PC-9 (cell line): ENCODE measurements at regions not wholly inside any gene's neighbourhood (a gene's known extent, or its start where the extent isn't known, plus 50 kb on each side); places are given as distances from the start of the nearest gene placed in this dataset.

Source experiments
- BruUV-seq: library from RNA; stranded (reverse); fragments of 400-500 nt; replicated peaks from 2 replicates; lab custom pipeline; 2021; lab: Mats Ljungman, UMichigan
- CTCF ChIA-PET: fragments of 300-600 bp; sonication (Branson Sonifier 250); formaldehyde crosslinking; loops from one replicate; lab custom pipeline; 2022; ENCODE audit warnings: antibody characterized with exemption; lab: Charles Lee
- POLR2A ChIA-PET: fragments of 300-600 bp; sonication (Branson Sonifier 250); formaldehyde crosslinking; loops from one replicate; lab custom pipeline; 2022; ENCODE audit warnings: antibody characterized with exemption; ENCODE audit not compliant: unreplicated experiment; lab: Charles Lee
- DNase-seq, 2 experiments: peaks; one replicate each; pipeline versions ENCODE4 v3.0.0 to v3.0.0-alpha.2; 2015 to 2022; ENCODE audit warnings: mixed read lengths in 1 of 2
- H2AFZ ChIP-seq: fragments of 200-600 bp; sonication (generic); 2 replicates; pipeline ENCODE4 v1.8.1; 2017; ENCODE audit warnings: antibody characterized with exemption
- H3F3A ChIP-seq: fragments of 200-600 bp; sonication (generic); 2 replicates; pipeline ENCODE4 v1.8.1; 2017; ENCODE audit warnings: antibody characterized with exemption, mild to moderate bottlenecking, low read depth; ENCODE audit not compliant: insufficient read depth
- H3K27ac ChIP-seq: fragments of 200-600 bp; sonication (generic); 2 replicates; pipeline ENCODE4 v1.6.1; 2016; ENCODE audit warnings: mixed run types
- H3K27me3 ChIP-seq: fragments of 200-600 bp; sonication (generic); 2 replicates; pipeline ENCODE4 v1.6.1; 2016; ENCODE audit warnings: low read depth, mixed run types; ENCODE audit not compliant: insufficient read depth
- H3K36me3 ChIP-seq: fragments of 200-600 bp; sonication (generic); 2 replicates; pipeline ENCODE4 v1.6.1; 2016; ENCODE audit warnings: low read depth, mixed run types
- H3K4me1 ChIP-seq: fragments of 200-600 bp; sonication (generic); replicated peaks from 2 replicates; pipeline ENCODE4 v1.6.1; 2016; ENCODE audit warnings: mixed run types; ENCODE audit not compliant: insufficient read depth
- H3K4me2 ChIP-seq: fragments of 200-600 bp; sonication (generic); 2 replicates; pipeline ENCODE4 v1.6.1; 2017; ENCODE audit warnings: mixed run types
- H3K4me3 ChIP-seq: fragments of 200-600 bp; sonication (generic); 2 replicates; pipeline ENCODE4 v1.6.1; 2016; ENCODE audit warnings: mixed run types
- H3K79me2 ChIP-seq: fragments of 200-600 bp; sonication (generic); 2 replicates; pipeline ENCODE4 v1.6.1; 2017; ENCODE audit warnings: low read depth, mixed run types
- H3K9me2 ChIP-seq: fragments of 200-600 bp; sonication (generic); 2 replicates; pipeline ENCODE4 v1.8.1; 2017; ENCODE audit warnings: mild to moderate bottlenecking; ENCODE audit not compliant: insufficient read depth
- H3K9me3 ChIP-seq: fragments of 200-600 bp; sonication (generic); 2 replicates; pipeline ENCODE4 v1.8.1; 2016; ENCODE audit warnings: low read depth; ENCODE audit not compliant: insufficient read depth
- H4K20me1 ChIP-seq: fragments of 200-600 bp; sonication (generic); 2 replicates; pipeline ENCODE4 v1.8.1; 2017; ENCODE audit not compliant: insufficient read depth
- EZH2 ChIP-seq: fragments of 200-600 bp; sonication (generic); IDR thresholded peaks from 2 replicates; pipeline ENCODE4 v1.8.0; 2017; ENCODE audit warnings: antibody characterized with exemption, low read depth
- intact Hi-C: fragments of 100-400 bp; cut with micrococcal nuclease; formaldehyde crosslinking; loops from one replicate; pipeline ENCODE4 v1.10.0; 2022; ENCODE audit not compliant: unreplicated experiment
- TF ChIP-seq, protein P1 (sequence below): fragments of 200-600 bp; sonication (generic); conservative IDR thresholded peaks from 2 replicates; pipeline ENCODE4 v1.6.1; 2017; ENCODE audit warnings: mixed run types, antibody characterized with exemption, mild to moderate bottlenecking, moderate library complexity

DNA sequence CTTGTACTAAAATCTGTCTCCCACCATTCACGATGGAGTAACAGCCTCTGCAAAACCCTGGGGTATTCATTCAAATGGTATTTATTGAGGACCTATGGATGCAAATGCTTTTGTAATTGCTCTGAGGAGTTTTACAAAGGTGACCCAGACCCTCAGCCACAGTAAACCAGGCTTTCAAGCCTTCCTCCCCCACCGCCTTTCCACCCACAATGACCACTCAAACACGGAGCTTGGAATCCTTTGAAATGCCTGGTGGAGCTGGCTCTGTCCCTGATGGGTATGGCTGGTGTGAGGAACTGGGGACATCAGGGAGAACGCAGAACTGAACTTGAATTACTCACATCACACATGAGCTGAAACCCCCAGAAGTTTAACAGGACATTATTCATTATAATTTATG is 246.4 kb downstream of the CDH26 start:
- H3K4me3 ChIP-seq = no peak overlapping the region
- DNase-seq = no peak
- TF ChIP-seq EZH2 = no peak
- TF ChIP-seq, protein P1, sequence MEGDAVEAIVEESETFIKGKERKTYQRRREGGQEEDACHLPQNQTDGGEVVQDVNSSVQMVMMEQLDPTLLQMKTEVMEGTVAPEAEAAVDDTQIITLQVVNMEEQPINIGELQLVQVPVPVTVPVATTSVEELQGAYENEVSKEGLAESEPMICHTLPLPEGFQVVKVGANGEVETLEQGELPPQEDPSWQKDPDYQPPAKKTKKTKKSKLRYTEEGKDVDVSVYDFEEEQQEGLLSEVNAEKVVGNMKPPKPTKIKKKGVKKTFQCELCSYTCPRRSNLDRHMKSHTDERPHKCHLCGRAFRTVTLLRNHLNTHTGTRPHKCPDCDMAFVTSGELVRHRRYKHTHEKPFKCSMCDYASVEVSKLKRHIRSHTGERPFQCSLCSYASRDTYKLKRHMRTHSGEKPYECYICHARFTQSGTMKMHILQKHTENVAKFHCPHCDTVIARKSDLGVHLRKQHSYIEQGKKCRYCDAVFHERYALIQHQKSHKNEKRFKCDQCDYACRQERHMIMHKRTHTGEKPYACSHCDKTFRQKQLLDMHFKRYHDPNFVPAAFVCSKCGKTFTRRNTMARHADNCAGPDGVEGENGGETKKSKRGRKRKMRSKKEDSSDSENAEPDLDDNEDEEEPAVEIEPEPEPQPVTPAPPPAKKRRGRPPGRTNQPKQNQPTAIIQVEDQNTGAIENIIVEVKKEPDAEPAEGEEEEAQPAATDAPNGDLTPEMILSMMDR = no peak
- no peaks in the 10 kb centered on the region for H3K36me3 ChIP-seq
- no peaks in the 10 kb centered on the region for H3K79me2 ChIP-seq
- H3K4me1 ChIP-seq = no peaks in the 10 kb centered on the region
- intact Hi-C loops = no loop called here
- POLR2A ChIA-PET = no interaction called here
- H3K9me3 ChIP-seq = no peaks in the 10 kb centered on the region
- H4K20me1 ChIP-seq = no peaks in the 10 kb centered on the region
- H3K27me3 ChIP-seq = peaks cover 70% of the 10 kb centered on the region
- CTCF ChIA-PET = interaction anchor here (0.7 kb wide), 1 partner anchor 27 kb away, joined by 6 read pairs; no protein-coding TSS in a partner anchor
- H3K9me2 ChIP-seq = no peaks in the 10 kb centered on the region
- H3K27ac ChIP-seq = no peak overlapping the region
- no peaks in the 10 kb centered on the region for H3F3A ChIP-seq
- BruUV-seq = no TSS peak
- no peak overlapping the region for H3K4me2 ChIP-seq
- no peak overlapping the region for H2AFZ ChIP-seq

DNA sequence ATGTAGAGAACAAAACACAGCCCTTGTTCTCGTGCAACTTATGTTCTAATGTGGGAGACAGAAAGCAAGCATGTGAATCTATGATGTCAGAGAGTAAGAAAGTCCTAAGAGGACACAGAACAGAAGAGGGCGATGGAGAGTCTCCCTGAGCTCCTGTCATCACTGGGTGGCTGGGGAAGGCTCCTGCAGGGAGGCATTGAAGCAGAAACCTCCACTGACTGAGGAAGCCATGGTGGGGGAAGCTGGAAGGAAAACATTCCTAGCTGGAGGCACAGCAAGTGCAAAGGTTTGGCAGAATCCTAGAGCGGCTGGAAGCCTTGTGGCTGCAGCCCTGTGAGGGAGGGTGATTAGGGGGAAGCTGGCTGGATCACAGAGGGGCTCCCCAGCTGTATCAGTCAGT is 248.0 kb downstream of the CDH26 start:
- no peaks in the 10 kb centered on the region for H3F3A ChIP-seq
- TF ChIP-seq, protein P1 = peak; percentile 51; the same call in 1 of the 2 replicates
- no peak for TF ChIP-seq EZH2
- intact Hi-C loops = no loop called here
- ChIA-PET POLR2A (no interaction called here), CTCF (interaction anchor here (1.0 kb wide), 1 partner anchor 149 kb away, joined by 3 read pairs; no protein-coding TSS in a partner anchor)
- peaks cover 60% of the 10 kb centered on the region for H3K27me3 ChIP-seq
- no peaks in the 10 kb centered on the region for H4K20me1 ChIP-seq
- H3K27ac ChIP-seq = no peak overlapping the region
- DNase-seq = no peak
- no peaks in the 10 kb centered on the region for H3K4me1 ChIP-seq
- H3K9me2 ChIP-seq = no peaks in the 10 kb centered on the region
- H2AFZ ChIP-seq = no peak overlapping the region
- H3K4me2 ChIP-seq = no peak overlapping the region
- BruUV-seq = no TSS peak
- H3K9me3 ChIP-seq = no peaks in the 10 kb centered on the region
- H3K36me3 ChIP-seq = no peaks in the 10 kb centered on the region
- H3K4me3 ChIP-seq = no peak overlapping the region
- no peaks in the 10 kb centered on the region for H3K79me2 ChIP-seq

DNA sequence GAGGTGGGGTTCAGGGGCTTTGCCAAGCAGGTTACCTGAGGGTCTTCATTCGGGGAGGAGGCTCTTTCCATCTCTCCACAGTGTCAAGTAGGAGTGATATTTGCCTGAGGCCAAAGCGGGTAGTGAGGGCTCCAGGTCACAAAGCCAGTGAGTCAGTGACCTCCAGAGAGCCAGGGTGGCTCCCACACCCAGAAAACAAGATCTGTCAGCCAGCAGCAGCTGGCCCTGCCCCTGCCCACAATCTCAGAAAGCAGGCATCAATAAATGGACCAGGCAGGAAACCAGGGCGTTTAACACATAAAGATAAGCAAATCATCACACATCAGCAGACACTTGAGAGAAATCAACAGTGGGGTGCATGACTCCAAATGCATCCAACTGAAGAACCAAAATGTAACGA is 250.8 kb downstream of the CDH26 start:
- Histone ChIP-seq H3K27ac (no peak overlapping the region), H3K9me2 (no peaks in the 10 kb centered on the region), H4K20me1 (no peaks in the 10 kb centered on the region), H3K9me3 (no peaks in the 10 kb centered on the region), H3K79me2 (no peaks in the 10 kb centered on the region), H2AFZ (no peak overlapping the region), H3K27me3 (peaks cover 59% of the 10 kb centered on the region), H3F3A (no peaks in the 10 kb centered on the region), H3K36me3 (no peaks in the 10 kb centered on the region), H3K4me2 (no peak overlapping the region), H3K4me1 (no peaks in the 10 kb centered on the region), H3K4me3 (no peak overlapping the region)
- intact Hi-C loops = no loop called here
- ChIA-PET POLR2A (no interaction called here), CTCF (no interaction called here)
- no peak for DNase-seq
- no TSS peak for BruUV-seq
- TF ChIP-seq, protein P1 = no peak
